Subcutaneous abdominal adipose tissue (tissue), 5 donors: ENCODE measurements at regions not wholly inside any gene's neighbourhood (a gene's known extent, or its start where the extent isn't known, plus 50 kb on each side); places are given as distances from the start of the nearest gene placed in this dataset.

Experiments used
- H3K27ac ChIP-seq: one replicate; pipeline ENCODE4 v1.7.0; 2013; ENCODE audit warnings: low read depth, mild to moderate bottlenecking, inconsistent platforms, low read length, moderate library complexity
- H3K27me3 ChIP-seq, 5 donors: one replicate each; pipeline ENCODE4 v1.7.0; 2013; ENCODE audit warnings: low read length in 5 of 5, inconsistent platforms in 1 of 5; ENCODE audit not compliant: control insufficient read depth in 5 of 5, insufficient read depth in 4 of 5
- H3K36me3 ChIP-seq, 5 donors: one replicate each; pipeline ENCODE4 v1.7.0; 2013; ENCODE audit warnings: low read length in 5 of 5; ENCODE audit not compliant: control insufficient read depth in 5 of 5, insufficient read depth in 5 of 5
- H3K4me1 ChIP-seq, 5 donors: one replicate each; pipeline ENCODE4 v1.7.0; 2013; ENCODE audit warnings: low read length in 5 of 5, mild to moderate bottlenecking in 3 of 5, moderate library complexity in 1 of 5; ENCODE audit not compliant: control insufficient read depth in 5 of 5, insufficient read depth in 5 of 5
- H3K4me3 ChIP-seq, 5 donors: one replicate each; pipeline ENCODE4 v1.7.0; 2013; ENCODE audit warnings: low read length in 5 of 5, low read depth in 1 of 5
- H3K9ac ChIP-seq, 5 donors: one replicate each; pipeline ENCODE4 v1.7.0; 2013; ENCODE audit warnings: low read length in 5 of 5, mild to moderate bottlenecking in 4 of 5, moderate library complexity in 3 of 5
- H3K9me3 ChIP-seq, 5 donors: one replicate each; pipeline ENCODE4 v1.7.0; 2013; ENCODE audit warnings: low read length in 5 of 5; ENCODE audit not compliant: control insufficient read depth in 5 of 5
- donor health status: healthy.
- donor health status: healthy.
- donor health status: healthy.
- donor health status: healthy.
- donor health status: healthy.

DNA sequence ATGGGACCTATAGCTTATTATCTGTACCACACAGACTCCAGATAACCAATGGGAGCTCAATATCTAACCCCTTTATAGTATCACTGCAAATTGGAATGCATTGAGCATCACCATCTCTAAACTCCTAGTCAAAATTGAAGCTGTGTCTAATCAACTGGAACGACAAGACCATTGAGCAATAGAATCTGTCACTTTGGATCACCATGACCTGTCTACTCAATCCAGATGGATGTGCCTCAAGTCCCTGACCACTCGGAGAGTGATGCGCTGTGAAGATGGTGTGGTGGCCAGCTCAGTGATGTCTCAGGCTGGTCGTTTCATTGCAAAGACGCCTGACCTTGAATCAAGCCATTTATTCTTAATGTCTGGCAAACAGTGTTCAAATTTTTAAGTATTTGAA is 160.5 kb downstream of the SEMA6D start:
- Histone ChIP-seq H3K27me3 (no peaks in the 10 kb centered on the region), H3K9me3 (no peaks in the 10 kb centered on the region), H3K4me3 (no peak overlapping the region)

DNA sequence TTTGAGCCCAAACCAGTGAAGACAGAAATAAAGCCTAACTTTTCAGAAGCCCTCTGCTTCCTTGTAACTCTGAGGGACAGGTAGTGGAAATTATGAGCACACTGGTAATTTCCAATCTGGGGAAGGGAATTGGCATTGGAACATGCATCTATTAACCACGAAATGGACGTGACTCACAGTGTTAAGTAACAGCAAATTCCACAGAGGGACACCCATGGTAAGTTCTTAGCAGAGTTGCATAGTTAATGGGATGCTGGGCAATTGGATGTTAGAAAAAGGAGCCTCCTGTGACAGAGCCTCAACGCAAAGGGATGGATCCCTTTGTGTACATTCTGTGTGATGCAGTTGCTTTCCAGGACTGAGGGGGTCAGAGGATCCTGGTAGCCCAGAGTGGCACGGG is 168.6 kb downstream of the SEMA6D start:
- peaks cover 0 to 4% (median 0%) of the 10 kb centered on the region in 5 donors for H3K27me3 ChIP-seq
- no peak overlapping the region for H3K9ac ChIP-seq
- no peak overlapping the region for H3K4me3 ChIP-seq
- no peak overlapping the region for H3K27ac ChIP-seq
- H3K36me3 ChIP-seq, result no peaks in the 10 kb centered on the region
- H3K9me3 ChIP-seq, result no peaks in the 10 kb centered on the region
- H3K4me1 ChIP-seq, result no peaks in the 10 kb centered on the region

More for the DNA sequence above, 160.5 kb downstream of the SEMA6D start:
- no peaks in the 10 kb centered on the region for H3K36me3 ChIP-seq
- H3K4me1 ChIP-seq, result peaks cover 0 to 7% (median 6%) of the 10 kb centered on the region in 5 donors
- no peak overlapping the region for H3K9ac ChIP-seq
- no peak overlapping the region for H3K27ac ChIP-seq

DNA sequence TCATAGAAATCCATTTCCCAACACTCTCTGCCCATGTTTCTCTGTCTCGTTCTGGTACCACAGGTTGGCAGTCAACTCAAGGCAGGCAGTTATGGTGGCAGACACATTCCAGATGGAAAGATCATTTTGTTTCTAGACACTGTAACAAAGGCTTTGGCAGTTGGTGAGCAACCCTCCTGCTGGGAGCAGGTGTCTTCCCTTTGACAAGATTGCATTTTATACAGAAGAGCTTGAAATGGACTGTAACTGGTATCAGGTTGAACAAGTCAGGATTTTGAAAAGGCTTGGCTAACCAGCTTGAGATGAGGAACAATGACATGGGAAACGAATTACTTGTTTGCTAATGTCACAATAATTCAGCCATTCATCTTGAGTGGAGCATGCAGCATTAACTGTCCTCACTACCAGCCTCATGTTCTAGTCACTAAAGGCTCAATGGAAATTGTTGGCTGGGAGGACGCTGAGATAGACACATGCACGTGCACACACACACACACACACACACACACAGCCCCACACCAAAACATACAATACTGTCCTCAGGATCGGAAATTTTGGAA is 170.0 kb downstream of the SEMA6D start:
- H3K4me3 ChIP-seq, result no peak overlapping the region
- no peaks in the 10 kb centered on the region for H3K36me3 ChIP-seq
- H3K4me1 ChIP-seq, result no peaks in the 10 kb centered on the region
- no peak overlapping the region for H3K27ac ChIP-seq
- no peak overlapping the region for H3K9ac ChIP-seq
- H3K9me3 ChIP-seq, result no peaks in the 10 kb centered on the region
- H3K27me3 ChIP-seq, result peaks cover 0 to 4% (median 0%) of the 10 kb centered on the region in 5 donors

DNA sequence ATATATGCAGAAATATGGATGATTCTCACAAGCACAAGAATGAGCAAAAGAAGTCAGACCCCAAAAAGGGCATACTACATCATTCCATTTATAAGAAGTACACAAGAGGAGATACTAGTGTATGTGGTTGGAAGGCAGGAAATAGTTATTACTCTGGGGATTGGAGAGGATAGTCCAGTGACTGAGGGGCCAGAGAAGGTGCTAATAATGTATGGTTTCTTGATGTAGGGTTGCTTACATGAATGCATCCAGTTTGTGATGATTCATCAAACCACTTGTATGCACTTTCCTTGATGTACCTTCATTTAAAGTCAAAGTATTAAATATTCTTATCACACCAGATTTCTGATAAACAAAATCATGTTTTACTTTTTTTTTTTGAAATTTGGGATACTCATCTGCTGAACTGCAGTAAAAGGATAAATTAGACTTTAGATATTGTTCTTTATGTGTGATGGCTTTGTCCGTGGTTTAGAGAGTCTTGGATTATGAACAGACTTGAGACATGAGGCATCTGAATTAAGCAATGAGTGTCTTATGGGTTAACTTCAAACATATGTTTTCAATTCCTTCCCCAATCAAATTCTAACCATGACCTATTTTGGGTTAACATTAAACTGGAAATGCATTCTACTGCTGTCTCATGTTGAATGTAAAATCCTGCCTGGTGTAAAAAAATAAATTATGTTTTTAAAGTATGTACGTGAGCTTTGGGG is 171.2 kb downstream of the SEMA6D start:
- H3K4me3 ChIP-seq, result no peak overlapping the region
- H3K9ac ChIP-seq, result no peak overlapping the region
- no peaks in the 10 kb centered on the region for H3K4me1 ChIP-seq
- H3K27ac ChIP-seq, result no peak overlapping the region
- H3K9me3 ChIP-seq, result no peaks in the 10 kb centered on the region
- H3K27me3 ChIP-seq, result peaks cover 0 to 4% (median 0%) of the 10 kb centered on the region in 5 donors
- no peaks in the 10 kb centered on the region for H3K36me3 ChIP-seq

DNA sequence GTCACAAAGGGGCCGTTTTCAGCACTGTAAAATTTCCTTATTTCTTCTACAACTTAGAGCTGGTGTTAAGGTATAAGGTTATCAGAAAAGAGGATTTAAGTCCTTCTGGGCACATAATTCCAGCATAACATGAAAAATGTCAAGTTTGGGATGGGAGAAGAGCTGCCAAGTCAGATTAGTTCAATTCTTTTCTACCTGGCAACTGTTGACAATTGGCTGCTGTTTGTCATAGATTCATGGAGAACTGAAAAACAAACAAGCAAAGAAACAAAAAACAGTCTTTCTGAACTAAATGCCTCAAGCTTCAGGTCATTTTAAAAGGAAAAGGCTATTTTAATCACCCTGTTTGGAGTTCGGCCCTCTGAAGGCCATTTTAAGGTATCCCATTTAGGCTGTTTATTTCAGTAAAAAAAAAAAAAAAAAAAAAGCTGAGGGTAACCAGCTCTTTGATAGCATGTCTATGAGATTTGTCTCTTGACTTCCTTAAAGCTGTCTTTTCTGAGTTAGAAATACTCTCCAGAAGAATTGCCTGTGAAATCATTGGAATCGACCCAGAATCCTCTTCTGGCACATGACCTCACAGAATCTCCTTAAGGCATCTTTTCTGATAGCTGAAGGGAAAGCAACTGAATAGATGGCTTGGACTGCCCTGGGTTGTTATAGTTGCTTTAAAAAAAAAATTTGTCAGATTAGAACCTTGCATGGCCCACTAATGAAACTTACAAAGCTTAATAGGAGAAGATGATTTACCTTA is 173.3 kb downstream of the SEMA6D start:
- Histone ChIP-seq H3K4me1 (no peaks in the 10 kb centered on the region), H3K9ac (no peak overlapping the region), H3K9me3 (no peaks in the 10 kb centered on the region), H3K4me3 (no peak overlapping the region), H3K27ac (no peak overlapping the region), H3K27me3 (peaks cover 0 to 4% (median 0%) of the 10 kb centered on the region in 5 donors), H3K36me3 (no peaks in the 10 kb centered on the region)

DNA sequence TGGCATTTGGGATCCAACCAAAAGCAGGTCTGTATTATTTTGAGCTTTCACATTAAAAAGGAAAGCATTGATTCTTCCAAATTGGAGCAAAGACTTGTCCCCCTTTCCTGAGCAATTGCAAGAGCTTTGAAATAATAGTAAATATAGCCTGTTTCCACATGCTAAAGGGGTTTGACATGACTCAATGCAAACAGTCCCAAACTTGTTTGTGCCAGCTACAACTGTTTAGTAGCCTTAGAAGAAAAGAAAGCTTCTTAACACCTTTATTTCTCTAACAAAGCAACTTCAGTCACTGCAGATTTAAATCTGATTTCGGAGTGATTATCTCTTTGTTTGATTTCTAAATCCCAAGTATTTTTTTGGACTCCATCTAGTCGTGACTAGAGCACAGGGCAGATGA is 180.2 kb downstream of the SEMA6D start:
- Histone ChIP-seq H3K4me3 (no peak overlapping the region), H3K27me3 (no peaks in the 10 kb centered on the region), H3K27ac (no peak overlapping the region), H3K9ac (no peak overlapping the region), H3K4me1 (no peaks in the 10 kb centered on the region), H3K36me3 (no peaks in the 10 kb centered on the region), H3K9me3 (no peaks in the 10 kb centered on the region)

DNA sequence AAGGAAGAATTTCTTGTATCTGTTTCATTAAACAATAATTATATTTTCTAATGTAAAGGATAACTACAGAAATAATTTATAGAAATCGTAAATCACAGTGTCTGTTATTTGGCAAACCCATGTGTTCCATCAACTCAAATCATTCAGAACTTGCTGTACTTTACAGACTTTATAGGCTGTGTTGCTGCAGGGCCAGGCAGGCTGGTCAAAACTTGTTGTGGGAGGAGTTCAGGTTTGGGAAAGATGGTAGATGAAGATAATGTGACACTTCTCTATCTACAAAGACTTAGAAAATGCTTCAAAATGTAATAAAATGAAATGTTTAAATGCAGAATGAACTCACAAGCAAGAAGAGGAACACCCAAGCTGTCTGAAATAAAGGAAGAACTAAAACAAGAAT is 183.4 kb downstream of the SEMA6D start:
- no peak overlapping the region for H3K9ac ChIP-seq
- H3K36me3 ChIP-seq, result no peaks in the 10 kb centered on the region
- H3K27ac ChIP-seq, result no peak overlapping the region
- H3K27me3 ChIP-seq, result no peaks in the 10 kb centered on the region
- no peaks in the 10 kb centered on the region for H3K4me1 ChIP-seq
- H3K9me3 ChIP-seq, result peaks cover 2 to 14% (median 8%) of the 10 kb centered on the region in 5 donors
- H3K4me3 ChIP-seq, result no peak overlapping the region

DNA sequence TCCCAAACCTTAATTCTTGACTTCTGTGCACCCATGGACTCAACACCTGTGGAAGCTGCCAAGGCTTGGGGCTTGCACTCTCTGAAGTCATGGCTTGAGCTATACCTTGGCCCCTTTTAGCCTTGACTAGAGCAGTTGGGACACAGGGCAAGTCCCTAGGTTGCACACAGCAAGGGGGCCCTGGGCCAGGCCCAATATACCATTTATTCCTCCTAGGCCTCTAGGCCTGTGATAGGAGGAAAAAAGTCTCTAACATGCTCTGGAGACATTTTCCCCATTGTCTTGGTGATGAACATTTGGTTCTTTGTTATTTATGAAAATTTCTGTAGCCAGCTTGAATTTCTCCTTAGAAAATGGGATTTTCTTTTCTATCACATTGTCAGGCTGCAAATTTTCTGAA is 186.1 kb downstream of the SEMA6D start:
- Histone ChIP-seq H3K4me1 (no peaks in the 10 kb centered on the region), H3K27me3 (no peaks in the 10 kb centered on the region), H3K9me3 (peaks cover 2 to 14% (median 8%) of the 10 kb centered on the region in 5 donors), H3K27ac (no peak overlapping the region), H3K4me3 (no peak overlapping the region), H3K9ac (no peak overlapping the region), H3K36me3 (no peaks in the 10 kb centered on the region)

DNA sequence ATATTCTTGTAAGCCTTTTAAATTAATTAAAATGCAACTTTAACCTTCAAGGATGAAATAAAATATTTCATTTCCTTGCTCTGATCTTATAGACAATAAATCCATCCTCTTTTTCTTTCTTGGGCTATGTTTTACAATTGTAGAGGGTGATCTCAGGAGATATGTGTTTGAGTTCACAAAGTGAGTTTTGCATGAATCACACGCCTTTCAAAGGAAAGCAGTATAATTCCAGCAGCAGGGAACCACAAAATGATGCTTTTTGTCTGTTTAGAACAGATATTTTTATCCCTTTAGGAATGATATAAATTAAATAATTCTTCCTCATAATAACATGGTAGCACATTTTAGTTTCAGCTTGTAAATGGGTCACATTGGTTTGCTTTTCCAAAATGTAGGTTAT is 191.2 kb downstream of the SEMA6D start:
- Histone ChIP-seq H3K9me3 (peaks cover 2 to 6% (median 5%) of the 10 kb centered on the region in 5 donors), H3K4me1 (peaks cover 0 to under 1% (median 0%) of the 10 kb centered on the region in 5 donors), H3K4me3 (no peak overlapping the region), H3K36me3 (no peaks in the 10 kb centered on the region), H3K27me3 (no peaks in the 10 kb centered on the region), H3K27ac (no peak overlapping the region), H3K9ac (no peak overlapping the region)
